ENCODE measurements at regions not wholly inside any gene's neighbourhood (a gene's known extent, or its start where the extent isn't known, plus 50 kb on each side); places are given as distances from the start of the nearest gene placed in this dataset.

DNA sequence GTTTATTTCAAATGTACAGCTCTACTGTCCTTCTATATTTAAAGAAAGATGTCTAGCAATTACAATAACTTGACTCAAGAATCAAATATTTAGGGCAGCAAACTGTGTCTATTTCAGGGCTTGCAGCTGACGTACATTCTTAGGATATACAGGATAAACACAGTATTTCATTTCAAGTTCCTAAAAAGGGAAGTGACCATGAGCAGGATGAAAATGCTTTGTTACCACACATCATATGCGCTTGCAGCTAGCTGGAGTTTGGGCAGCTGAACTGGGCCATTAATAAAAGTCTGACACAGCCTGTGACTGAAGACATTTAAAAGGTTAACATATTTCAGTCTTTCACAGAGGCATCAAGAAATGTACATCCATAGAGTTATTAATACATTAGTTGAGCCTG lies 264.6 kb upstream of the TRIB2 start:
- no peak for ATAC-seq
- Histone ChIP-seq H3K4me2 (no peak overlapping the region), H3K4me1 (0 out of 3 replicates have a peak, but pooled peaks cover 4% of the 10 kb centered on the region), H3K9me3 (peaks cover 4% of the 10 kb centered on the region; the same call in 1 of the 3 replicates), H3K4me3 (no peak overlapping the region), H3K27ac (no peak overlapping the region)
- 41% methylated on average over 2 of the region's 2 CpGs for WGBS (ENCODE audit: missing lambda C conversion rate)
- no peak for FAIRE-seq
- CTCF ChIA-PET: interaction anchor here (0.7 kb wide), 1 partner anchor 36 kb away, joined by 3 read pairs; no protein-coding TSS in a partner anchor
- no peak for TF ChIP-seq POLR2AphosphoS2 (conservative IDR thresholded peaks at IDR 0.05; ENCODE audit: low read length)
- no peak for TF ChIP-seq EHF (CRISPR knock-in tag; IDR thresholded peaks at IDR 0.05)
- TF ChIP-seq CHD2 (IDR thresholded peaks at IDR 0.05; ENCODE audit: low read length, partially characterized antibody): no peak
- TF ChIP-seq, protein P1, sequence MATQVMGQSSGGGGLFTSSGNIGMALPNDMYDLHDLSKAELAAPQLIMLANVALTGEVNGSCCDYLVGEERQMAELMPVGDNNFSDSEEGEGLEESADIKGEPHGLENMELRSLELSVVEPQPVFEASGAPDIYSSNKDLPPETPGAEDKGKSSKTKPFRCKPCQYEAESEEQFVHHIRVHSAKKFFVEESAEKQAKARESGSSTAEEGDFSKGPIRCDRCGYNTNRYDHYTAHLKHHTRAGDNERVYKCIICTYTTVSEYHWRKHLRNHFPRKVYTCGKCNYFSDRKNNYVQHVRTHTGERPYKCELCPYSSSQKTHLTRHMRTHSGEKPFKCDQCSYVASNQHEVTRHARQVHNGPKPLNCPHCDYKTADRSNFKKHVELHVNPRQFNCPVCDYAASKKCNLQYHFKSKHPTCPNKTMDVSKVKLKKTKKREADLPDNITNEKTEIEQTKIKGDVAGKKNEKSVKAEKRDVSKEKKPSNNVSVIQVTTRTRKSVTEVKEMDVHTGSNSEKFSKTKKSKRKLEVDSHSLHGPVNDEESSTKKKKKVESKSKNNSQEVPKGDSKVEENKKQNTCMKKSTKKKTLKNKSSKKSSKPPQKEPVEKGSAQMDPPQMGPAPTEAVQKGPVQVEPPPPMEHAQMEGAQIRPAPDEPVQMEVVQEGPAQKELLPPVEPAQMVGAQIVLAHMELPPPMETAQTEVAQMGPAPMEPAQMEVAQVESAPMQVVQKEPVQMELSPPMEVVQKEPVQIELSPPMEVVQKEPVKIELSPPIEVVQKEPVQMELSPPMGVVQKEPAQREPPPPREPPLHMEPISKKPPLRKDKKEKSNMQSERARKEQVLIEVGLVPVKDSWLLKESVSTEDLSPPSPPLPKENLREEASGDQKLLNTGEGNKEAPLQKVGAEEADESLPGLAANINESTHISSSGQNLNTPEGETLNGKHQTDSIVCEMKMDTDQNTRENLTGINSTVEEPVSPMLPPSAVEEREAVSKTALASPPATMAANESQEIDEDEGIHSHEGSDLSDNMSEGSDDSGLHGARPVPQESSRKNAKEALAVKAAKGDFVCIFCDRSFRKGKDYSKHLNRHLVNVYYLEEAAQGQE (IDR thresholded peaks at IDR 0.05): no peak
- no peak for TF ChIP-seq RARB (CRISPR knock-in tag; IDR thresholded peaks at IDR 0.05)
- TF ChIP-seq, protein P2, sequence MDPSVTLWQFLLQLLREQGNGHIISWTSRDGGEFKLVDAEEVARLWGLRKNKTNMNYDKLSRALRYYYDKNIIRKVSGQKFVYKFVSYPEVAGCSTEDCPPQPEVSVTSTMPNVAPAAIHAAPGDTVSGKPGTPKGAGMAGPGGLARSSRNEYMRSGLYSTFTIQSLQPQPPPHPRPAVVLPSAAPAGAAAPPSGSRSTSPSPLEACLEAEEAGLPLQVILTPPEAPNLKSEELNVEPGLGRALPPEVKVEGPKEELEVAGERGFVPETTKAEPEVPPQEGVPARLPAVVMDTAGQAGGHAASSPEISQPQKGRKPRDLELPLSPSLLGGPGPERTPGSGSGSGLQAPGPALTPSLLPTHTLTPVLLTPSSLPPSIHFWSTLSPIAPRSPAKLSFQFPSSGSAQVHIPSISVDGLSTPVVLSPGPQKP (IDR thresholded peaks at IDR 0.05; ENCODE audit: low read depth, low read length): no peak
- no peak for TF ChIP-seq KDM5A (IDR thresholded peaks at IDR 0.05)
- no peak for TF ChIP-seq POLR2A (IDR thresholded peaks at IDR 0.05; ENCODE audit: low read length)
- TF ChIP-seq HOXA7 (CRISPR knock-in tag; IDR thresholded peaks at IDR 0.05): no peak
- no peak for TF ChIP-seq HOXB5 (CRISPR knock-in tag; IDR thresholded peaks at IDR 0.05)
- no peak for TF ChIP-seq SREBF2 (IDR thresholded peaks at IDR 0.05)
- TF ChIP-seq ESRRA (IDR thresholded peaks at IDR 0.05; ENCODE audit: borderline replicate concordance, low read length): no peak
- no peak for TF ChIP-seq CHD4 (IDR thresholded peaks at IDR 0.05; ENCODE audit: borderline replicate concordance)
- no peak for TF ChIP-seq TFCP2L1 (CRISPR knock-in tag; IDR thresholded peaks at IDR 0.05)
- no peak for TF ChIP-seq FOSB (CRISPR knock-in tag; IDR thresholded peaks at IDR 0.05)
- TF ChIP-seq, protein P3, sequence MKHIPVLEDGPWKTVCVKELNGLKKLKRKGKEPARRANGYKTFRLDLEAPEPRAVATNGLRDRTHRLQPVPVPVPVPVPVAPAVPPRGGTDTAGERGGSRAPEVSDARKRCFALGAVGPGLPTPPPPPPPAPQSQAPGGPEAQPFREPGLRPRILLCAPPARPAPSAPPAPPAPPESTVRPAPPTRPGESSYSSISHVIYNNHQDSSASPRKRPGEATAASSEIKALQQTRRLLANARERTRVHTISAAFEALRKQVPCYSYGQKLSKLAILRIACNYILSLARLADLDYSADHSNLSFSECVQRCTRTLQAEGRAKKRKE (CRISPR knock-in tag; IDR thresholded peaks at IDR 0.05; ENCODE audit: low read depth): no peak
- no peak for TF ChIP-seq EP300 (IDR thresholded peaks at IDR 0.05)
- POLR2A ChIA-PET: no interaction called here
- no peak for DNase-seq (ENCODE audit: low read depth in 1 of 2, low spot score in 1 of 2)

DNA sequence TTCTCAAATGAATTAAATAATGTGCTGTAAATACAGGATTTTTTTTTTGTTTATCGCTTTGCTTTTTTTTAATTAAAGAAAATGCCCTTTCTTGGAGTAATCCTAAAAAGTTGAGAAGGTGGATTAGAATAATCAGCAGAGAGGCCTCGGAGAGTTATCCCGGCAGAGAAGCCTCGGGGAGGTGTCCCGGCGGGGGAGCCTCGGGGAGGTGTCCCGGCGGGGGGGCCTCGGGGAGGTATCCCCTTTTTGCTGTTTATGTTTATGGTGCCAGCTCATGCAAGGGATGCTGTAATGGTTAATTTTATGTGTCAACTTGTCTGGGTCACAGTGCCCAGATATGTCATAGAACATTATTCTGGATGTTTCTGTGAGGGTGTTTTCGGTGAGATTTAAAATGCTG lies 263.0 kb upstream of the TRIB2 start:
- no peak overlapping the region for H3K4me2 ChIP-seq
- DNase-seq (ENCODE audit: low read depth in 1 of 2, low spot score in 1 of 2): no peak
- TF ChIP-seq JUNB (IDR thresholded peaks at IDR 0.05) (no peak), RAD21 (conservative IDR thresholded peaks at IDR 0.05 in 1 of 2, IDR thresholded peaks at IDR 0.05 in 1 of 2) (no peak), ZFP36 (IDR thresholded peaks at IDR 0.05; ENCODE audit: borderline replicate concordance, partially characterized antibody) (no peak), ESRRA (IDR thresholded peaks at IDR 0.05; ENCODE audit: borderline replicate concordance, low read length) (no peak)
- CTCF ChIA-PET: no interaction called here
- no peak for ATAC-seq
- peaks cover 4% of the 10 kb centered on the region; the same call in 1 of the 3 replicates for H3K9me3 ChIP-seq
- WGBS (ENCODE audit: missing lambda C conversion rate): 43% methylated on average over 11 of the region's 11 CpGs
- H3K4me3 ChIP-seq: no peak overlapping the region
- POLR2A ChIA-PET: no interaction called here
- no peak for FAIRE-seq
- 0 out of 3 replicates have a peak, but pooled peaks cover 4% of the 10 kb centered on the region for H3K4me1 ChIP-seq
- no peak overlapping the region for H3K27ac ChIP-seq

Measured in A549 (cell line).